Activated CD4-positive, alpha-beta T cell treated with anti-CD3 and anti-CD28 coated beads, Interleukin-2, amount 50 U/mL, for 4 hours (primary cell): ENCODE measurements at regions not wholly inside any gene's neighbourhood (a gene's known extent, or its start where the extent isn't known, plus 50 kb on each side); places are given as distances from the start of the nearest gene placed in this dataset.
"Not testable (repeated sequence)": the region's sequence is repeated elsewhere in the genome, so short reads cannot be mapped to it uniquely, and the experiment has no call there.

Source experiments
- DNase-seq, 2 experiments: peaks; one replicate each; pipeline ENCODE4 v3.0.0-alpha.2; 2020

DNA sequence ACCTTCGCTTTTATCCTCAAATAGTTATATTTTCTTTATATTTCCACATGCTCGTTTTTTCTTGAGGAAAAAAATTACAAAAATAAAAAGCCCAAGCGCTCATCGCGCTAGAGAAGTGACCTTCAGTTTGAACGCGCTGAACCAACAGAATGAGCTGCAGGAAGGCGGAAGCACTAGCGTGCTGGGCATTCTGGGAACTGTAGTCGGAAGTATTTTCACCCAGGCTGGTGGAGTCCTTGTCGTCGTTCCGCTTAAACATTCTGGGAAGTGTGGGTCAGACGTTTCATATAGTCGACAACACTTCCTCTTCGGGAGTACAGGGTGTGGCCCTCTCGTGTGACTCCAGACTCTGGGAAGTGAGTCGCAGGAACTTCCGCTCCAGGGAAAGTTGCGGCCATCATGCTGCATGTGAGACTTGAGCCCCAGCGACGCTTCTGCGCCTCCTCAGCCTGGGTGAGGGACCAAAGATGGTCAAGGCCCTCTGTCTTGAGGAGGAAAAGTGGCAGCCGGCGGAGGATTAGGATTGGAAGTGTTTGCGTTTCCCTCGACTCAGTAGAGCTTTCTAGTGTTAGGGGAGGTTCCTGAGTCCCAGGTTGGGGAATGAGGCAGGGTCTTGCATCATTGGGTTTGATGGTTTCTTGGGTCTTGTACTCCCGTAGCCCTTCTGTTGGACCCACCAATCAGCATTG, 84.1 kb upstream of the GPR39 start:
- not testable (repeated sequence) for DNase-seq

DNA sequence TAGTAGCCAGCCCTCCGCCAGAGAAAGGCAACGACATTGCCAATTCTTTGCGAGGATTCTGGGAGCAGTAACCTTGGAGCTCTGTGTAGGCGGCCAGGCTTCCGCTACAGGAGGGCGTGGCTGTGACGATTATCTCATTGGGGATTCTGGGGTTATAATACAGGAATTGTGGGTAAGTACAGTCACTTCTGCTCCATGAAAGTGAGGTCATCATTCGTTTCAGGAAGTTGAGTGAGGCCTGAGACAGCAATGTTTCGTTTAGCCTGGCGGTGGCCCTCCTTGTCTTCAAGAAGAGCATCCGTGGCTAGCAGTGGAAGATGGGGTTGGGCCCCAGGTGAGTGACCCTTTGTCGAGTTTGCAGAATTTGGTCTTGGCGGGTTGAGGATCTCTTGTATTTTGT, 79.5 kb upstream of the GPR39 start:
- not testable (repeated sequence) for DNase-seq

DNA sequence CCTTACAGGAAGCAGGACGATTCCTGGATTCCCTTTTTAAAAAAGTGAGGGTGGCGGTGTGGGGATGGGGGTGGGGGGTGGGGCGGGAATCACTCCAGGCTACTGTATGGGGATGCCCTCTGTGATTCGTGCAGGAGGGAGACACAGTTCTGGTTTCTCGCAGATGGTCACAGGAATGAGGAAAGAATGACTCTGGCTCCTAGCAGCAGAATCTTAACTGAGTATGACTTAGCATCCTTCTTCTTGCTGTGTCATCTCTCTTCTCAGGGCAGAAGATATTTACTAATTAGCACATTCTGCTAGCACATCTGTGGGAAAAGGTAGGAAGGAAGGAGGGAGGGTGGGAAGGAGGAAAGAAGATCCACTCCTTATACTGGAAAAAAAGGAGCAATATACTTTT, 78.8 kb upstream of the GPR39 start:
- not testable (repeated sequence) for DNase-seq

DNA sequence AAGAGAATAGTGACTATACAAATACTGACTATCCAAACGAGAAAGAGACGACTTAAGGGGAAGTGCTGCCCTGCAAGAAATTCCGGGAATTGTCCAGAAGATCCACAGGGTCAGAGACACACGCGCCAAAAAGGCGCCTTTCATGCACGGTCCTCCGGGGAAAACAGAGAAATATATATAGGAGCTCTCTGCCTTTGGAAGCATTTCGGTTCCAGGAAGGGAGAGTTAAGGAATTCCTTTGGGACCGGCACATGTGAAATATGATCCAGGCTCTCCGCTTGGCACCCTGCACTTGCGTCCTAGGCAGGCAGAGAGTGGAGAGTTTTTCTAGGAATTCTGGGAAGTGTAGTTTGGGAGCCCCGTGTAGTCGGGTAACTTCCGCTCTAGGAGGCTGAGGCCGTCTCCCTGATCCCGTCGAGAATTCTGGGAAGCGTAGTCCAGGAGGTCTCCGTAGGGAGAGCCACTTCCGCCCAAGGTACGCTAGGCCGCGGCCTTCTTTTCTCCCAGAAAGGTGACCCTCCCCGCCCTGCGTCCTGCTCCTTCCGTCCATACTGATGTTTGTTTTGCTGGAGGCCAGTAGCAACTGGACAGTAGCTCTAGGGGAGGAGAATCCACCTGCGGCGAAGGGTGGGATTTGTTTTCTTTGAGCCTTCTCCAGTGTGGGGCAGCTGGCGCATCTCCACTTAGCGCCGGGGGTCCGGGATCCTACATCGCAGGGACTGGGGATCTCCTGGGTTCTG, 69.4 kb upstream of the GPR39 start:
- not testable (repeated sequence) for DNase-seq

DNA sequence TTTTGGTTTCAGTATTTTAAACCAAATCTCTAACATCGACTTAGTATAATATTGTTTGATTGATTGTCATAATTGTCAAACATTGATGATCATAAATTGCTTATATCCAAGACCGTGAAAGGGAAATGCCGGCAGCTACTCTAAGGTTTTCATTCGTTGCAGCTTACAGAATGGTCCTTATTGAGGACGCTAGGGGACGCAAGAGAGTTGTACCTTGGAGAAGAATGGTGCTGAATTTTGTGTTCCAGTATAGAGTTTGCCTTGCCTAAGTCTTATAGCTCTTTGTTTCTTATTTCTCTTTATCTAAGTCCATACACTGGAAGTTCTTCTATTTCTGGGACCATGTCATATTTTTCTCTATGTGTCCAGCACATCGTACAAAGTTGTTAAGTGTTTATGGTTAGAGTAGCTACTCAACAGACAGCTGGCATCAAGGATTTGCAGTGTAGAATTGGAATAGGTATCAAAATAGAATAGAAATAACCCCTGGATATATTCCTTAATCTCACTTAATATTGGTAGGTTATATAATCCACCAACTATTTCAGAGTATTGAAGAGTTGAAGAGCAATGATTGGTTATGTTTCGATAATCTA, 67.4 kb upstream of the GPR39 start:
- not testable (repeated sequence) for DNase-seq

DNA sequence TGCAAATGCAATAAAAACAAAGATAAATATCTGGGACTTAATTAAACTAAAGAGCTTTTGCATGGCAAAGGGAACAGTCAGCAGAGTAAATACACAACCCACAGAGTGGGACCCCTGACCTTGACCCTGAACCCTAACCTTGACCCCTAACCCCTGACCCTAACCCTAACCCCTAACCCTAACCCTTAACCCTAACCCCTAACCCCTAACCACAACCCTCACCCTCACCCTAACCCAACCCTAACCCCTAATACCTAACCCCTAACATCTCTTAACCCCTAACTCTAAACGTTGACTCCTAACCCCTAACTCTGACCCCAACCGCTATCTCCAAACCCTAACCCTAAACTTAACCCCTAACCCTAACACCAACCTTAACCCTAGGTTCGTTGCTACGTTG, 64.9 kb upstream of the GPR39 start:
- not testable (repeated sequence) for DNase-seq

DNA sequence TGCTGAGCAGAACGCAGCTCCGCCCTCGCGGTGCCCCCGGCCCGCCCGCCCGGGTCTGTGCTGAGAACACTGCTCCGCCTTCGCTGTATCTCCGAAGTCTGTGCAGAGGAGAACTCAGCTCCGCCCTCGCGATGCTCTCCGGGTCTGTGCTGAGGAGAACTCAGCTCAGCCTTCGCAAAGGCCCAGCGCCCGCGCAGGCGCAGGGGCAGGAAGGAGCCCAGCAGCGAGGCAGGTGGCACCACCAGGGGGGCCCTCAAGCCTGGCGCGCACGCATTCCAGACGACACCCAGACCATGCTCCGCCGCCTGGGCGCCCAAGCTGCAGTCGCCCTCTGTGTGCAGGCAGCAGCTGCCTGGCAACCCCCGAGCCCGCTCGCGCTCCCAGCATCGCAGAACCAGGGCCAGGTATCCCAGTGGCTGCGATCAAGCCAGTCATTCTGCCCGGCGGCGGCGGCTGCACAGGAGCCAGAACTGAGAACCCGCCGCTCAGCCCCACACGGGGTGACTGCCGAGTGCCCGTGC, 64.1 kb upstream of the GPR39 start:
- DNase-seq = not testable (repeated sequence)

DNA sequence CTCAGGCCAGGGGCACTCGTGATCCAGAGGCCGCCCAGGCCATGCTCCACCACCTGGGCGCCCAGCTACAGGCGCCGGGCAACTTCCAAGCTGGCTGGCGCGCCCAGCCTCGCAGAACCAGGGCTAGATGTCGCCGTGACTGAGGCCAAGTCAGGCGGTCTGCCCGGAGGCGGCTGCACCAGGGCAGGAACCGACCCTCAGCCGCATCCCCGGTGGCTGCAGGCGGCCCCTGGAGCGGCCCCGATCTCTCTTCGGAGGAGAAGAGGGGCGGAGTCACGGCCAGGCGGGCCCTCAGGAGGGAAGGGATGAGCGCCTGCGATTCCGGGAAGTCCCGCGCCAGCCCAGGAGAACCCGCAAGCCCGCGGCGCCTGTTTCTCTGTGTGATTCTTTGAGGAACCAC, 63.2 kb upstream of the GPR39 start:
- not testable (repeated sequence) for DNase-seq

DNA sequence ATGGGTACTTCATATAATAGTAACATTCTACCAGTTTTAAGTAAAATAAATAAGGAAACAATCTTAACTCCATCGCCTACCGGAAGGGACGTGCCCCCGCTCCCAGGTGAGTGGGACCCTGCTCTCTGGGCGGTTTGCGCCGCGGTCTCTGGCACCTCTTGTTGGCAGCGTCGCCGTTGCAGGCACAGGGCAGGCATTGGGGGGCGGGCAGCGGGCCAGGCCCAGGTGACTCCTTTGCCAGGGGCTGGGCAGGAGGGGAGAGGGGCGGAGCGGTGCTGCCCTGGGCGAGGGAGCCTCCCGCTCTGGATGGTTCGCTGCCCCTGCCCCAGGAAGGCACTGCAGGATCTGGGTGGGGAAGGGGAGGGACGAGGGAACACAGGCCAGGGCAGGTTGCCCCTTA, 55.6 kb upstream of the GPR39 start:
- DNase-seq = not testable (repeated sequence)

DNA sequence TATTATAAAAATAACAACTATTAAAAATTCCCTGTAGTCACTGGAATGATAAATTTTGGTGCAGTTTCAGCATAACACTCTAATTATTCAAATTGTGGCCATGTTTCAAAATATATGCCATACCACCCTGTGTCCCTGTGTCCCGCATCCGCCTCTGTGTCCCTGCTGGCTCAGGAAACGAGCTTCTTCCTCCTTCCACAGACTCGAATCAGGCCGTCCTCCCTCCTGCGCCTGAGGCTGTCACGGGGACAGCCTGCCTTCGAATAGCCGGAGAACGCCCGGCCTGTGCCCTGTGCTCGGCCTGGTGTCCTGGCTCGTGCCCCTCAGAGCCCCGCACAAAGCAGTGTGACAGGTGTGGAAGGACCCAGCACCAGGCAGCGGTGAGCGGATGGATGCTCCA, 55.1 kb upstream of the GPR39 start:
- not testable (repeated sequence) for DNase-seq

DNA sequence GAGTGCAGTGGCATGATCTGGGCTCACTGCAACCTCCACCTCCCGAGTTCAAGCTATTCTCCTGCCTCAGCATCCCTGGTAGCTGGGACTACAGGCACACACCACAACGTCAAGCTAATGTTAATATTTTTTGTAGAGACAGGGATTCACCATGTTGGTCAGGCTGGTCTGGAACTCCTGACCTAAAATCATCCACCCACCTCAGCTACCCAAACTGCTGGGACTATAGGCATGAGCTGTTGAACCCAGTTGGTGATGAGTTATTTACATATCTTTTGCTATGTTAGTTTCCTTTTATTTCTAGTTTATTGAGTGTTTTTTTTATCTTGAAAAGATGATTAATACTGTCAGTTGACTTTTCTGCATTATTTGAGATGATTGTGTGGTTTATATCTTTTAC, 53.3 kb upstream of the GPR39 start:
- not testable (repeated sequence) for DNase-seq

DNA sequence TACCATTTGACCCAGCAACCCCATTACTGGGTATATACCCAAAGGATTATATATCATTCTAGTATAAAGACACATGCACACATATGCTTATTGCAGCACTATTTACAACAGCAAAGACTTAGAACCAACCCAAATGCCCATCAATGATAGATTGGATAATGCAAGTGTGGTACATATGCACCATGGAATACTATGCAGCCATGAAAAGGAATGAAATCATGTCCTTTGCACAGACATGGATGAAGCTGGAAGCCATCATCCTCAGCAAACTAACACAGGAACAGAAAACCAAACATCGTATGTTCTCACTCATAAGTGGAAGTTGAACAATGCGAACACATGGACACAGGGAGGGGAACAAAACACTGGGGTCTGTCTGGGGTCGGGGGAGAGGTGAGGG, 50.6 kb upstream of the GPR39 start:
- DNase-seq = not testable (repeated sequence)

DNA sequence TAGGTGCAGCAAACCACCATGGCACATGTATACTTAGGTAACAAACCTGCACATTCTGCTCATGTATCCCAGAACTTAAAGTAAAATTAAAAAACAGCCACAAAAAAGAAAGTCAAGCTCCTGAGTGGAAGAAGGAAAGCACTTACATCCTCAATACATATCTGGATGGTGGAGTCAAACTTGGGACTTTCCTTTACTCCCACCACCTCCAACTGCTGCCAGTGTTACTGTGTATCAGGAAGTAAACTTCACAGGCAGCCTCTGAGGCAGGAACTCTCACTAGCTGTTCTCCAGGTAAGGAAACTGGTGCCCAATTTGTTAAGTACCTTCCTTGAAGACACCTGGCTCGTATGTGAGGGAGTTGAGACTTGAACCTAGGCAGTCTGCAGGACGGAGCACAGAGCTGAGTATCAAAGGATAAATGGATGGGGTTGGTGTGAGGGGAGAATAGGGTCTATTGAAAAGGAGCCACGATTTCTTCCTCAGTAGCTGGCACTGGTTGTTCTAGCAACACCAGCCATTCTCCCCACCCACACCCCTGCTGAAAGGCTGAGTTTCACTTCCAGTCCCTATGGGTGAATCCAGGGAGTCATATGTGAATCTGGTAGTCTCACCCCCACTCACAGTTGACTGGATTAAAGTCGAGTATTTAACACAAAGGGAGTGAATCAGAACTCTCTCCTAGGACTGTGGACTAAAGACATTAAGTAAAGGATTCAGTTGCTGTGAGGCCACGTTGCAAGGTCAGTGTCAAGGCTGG, 50.0 kb upstream of the GPR39 start:
- DNase-seq = no peak
